Thymus (tissue), 11 donors: ENCODE measurements at regions not wholly inside any gene's neighbourhood (a gene's known extent, or its start where the extent isn't known, plus 50 kb on each side); places are given as distances from the start of the nearest gene placed in this dataset.
"Not testable (repeated sequence)": the region's sequence is repeated elsewhere in the genome, so short reads cannot be mapped to it uniquely, and the experiment has no call there.

Source experiments
- DNase-seq, 9 donors: peaks; one replicate each; pipeline ENCODE4 v3.0.0-alpha.2; 2013; ENCODE audit warnings: low spot score in 9 of 9, low read depth in 6 of 9, missing footprints in 1 of 9
- H3K27ac ChIP-seq, 2 donors: one replicate each; pipeline ENCODE4 v1.5.1; 2013; ENCODE audit warnings: control low read depth in 1 of 2, low read depth in 1 of 2, low read length in 1 of 2, mild to moderate bottlenecking in 1 of 2, moderate library complexity in 1 of 2
- H3K27me3 ChIP-seq, 2 donors: one replicate each; pipeline ENCODE4 v1.5.1; 2013; ENCODE audit warnings: low read length in 1 of 2; ENCODE audit not compliant: control insufficient read depth in 2 of 2, insufficient read depth in 1 of 2
- H3K36me3 ChIP-seq, 2 donors: one replicate each; pipeline ENCODE4 v1.5.1; 2013; ENCODE audit warnings: low read length in 1 of 2, mild to moderate bottlenecking in 1 of 2, moderate library complexity in 1 of 2; ENCODE audit not compliant: control insufficient read depth in 2 of 2, insufficient read depth in 2 of 2
- H3K4me1 ChIP-seq, 2 donors: one replicate each; pipeline ENCODE4 v1.5.1; 2013; ENCODE audit warnings: low read length in 2 of 2; ENCODE audit not compliant: control insufficient read depth in 2 of 2, insufficient read depth in 2 of 2
- H3K4me3 ChIP-seq, 2 donors: one replicate each; pipeline ENCODE4 v1.5.1; 2013; ENCODE audit warnings: low read length in 2 of 2, control low read depth in 1 of 2, mild to moderate bottlenecking in 1 of 2
- H3K9me3 ChIP-seq, 2 donors: one replicate each; pipeline ENCODE4 v1.5.1; 2013; ENCODE audit warnings: low read length in 1 of 2, mild to moderate bottlenecking in 1 of 2; ENCODE audit not compliant: control insufficient read depth in 2 of 2, insufficient read depth in 1 of 2
- WGBS: extraction: QIAGEN DNeasy Blood & Tissue Kit; methylation state at CpG from one replicate; pipeline ENCODE4 v1.1.7; 2013; 5-methylcytosine and 5-hydroxymethylcytosine counted together
- donor health status: healthy.

DNA sequence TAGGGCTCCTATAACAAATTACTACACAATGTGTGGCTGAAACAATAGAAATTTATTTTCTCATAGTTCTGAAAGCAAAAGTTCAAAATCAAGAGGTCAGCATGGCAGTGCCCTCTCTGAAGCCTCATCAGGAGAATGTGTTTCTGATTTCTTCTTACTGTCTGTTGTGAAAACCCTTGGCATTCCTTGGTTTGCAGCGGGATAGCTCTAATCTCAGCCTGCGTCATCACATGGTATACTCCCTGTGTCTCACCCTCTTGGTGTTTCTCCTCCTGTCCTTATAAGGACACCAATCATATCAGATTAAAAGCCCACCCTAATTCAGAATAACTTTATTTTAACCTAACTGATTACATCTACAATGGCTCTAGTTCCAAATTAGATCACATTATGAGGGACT is 87.5 kb upstream of the CDH9 start:
- H3K9me3 ChIP-seq: peaks cover 0 to 5% of the 10 kb centered on the region in 2 donors
- no peaks in the 10 kb centered on the region for H3K4me1 ChIP-seq
- 96% methylated on average over 2 of the region's 2 CpGs for WGBS
- no peak for DNase-seq
- no peaks in the 10 kb centered on the region for H3K36me3 ChIP-seq
- no peaks in the 10 kb centered on the region for H3K27me3 ChIP-seq
- H3K4me3 ChIP-seq: no peak overlapping the region
- no peak overlapping the region for H3K27ac ChIP-seq

DNA sequence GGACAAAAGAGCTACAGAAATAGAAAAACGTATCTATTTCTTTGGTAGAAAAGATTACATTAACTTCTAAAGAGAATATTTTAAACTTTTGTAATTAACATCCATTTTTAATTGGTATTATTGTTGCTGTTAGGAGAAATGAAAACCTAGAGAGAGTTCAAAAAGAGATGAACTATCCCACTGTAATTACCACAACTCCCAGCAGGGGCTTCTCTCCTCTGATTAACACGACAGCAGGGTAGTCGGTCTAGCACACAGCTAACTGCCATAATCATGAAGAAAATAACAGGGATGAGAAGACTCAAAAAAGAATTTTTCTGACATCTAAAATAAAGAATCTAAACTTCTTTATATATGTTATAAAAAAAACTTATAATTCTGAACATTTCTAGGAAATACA is 86.2 kb upstream of the CDH9 start:
- Histone ChIP-seq H3K4me1 (no peaks in the 10 kb centered on the region), H3K27ac (no peak overlapping the region), H3K27me3 (no peaks in the 10 kb centered on the region), H3K9me3 (peaks cover 1 to 8% of the 10 kb centered on the region in 2 donors), H3K36me3 (no peaks in the 10 kb centered on the region), H3K4me3 (no peak overlapping the region)
- DNase-seq: no peak
- WGBS: 58% methylated on average over 3 of the region's 3 CpGs

DNA sequence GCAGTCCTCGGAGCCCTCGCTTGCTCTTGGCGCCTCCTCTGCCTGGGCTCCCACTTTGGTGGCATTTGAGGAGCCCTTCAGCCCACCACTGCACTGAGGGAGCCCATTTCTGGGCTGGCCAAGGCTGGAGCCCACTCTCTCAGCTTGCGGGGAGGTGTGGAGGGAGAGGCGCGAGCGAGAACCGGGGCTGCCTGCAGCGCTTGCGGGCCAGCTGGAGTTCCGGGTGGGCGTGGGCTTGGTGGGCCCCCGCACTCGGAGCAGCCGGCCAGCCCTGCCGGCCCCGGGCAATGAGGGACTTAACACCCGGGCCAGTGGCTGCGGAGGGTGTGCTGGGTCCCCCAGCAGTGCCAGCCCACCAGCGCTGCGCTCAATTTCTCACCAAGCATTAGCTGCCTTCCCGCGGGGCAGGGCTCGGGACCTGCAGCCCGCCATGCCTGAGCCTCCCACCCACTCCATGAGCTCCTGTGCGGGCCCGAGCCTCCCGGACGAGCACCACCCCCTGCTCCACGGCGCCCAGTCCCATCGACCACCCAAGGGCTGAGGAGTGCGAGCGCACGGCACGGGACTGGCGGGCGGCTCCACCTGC is 81.4 kb upstream of the CDH9 start:
- H3K4me1 ChIP-seq, H3K9me3 ChIP-seq, H3K4me3 ChIP-seq, DNase-seq, H3K36me3 ChIP-seq, H3K27me3 ChIP-seq, H3K27ac ChIP-seq: not testable (repeated sequence)
- 98% methylated on average over 38 of the region's 38 CpGs for WGBS

DNA sequence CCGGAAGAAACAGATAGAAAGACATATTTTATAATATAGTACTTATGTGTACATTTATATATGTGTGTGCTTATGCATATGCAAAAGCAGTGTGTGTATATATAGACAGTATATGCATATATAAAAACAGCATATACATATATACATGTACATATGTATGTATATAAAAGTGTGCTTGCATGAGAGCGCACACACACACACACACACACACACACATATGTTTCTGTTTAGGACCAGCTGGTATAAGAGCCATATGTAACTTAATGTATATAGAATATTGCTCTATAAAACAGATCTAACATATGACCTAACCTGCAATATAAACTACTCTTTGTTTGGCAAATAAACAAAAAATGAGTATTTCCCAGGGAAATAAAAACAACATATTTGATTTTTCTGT is 65.1 kb upstream of the CDH9 start:
- H3K4me3 ChIP-seq: no peak overlapping the region
- no peaks in the 10 kb centered on the region for H3K9me3 ChIP-seq
- H3K27me3 ChIP-seq: no peaks in the 10 kb centered on the region
- no peaks in the 10 kb centered on the region for H3K4me1 ChIP-seq
- no peak overlapping the region for H3K27ac ChIP-seq
- DNase-seq: no peak
- 83% methylated on average over 2 of the region's 2 CpGs for WGBS
- no peaks in the 10 kb centered on the region for H3K36me3 ChIP-seq

DNA sequence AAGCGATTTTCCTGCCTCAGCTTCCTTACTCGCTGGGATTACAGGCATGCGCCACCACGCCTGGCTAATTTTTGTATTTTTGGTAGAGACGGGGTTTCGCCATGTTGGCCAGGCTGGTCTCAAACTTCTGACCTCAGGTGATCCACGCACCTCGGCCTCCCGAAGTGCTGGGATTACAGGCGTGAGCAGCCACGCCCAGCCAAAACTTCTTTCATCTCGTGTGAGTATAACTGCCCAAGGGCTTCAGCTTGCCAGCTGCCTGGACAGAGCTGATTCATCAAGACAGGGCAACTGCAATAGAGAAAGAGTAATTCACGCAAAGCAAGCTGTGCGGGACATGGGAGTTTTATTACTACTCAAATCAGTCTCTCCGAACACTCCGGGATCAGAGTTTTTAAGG is 57.4 kb upstream of the CDH9 start:
- not testable (repeated sequence) for DNase-seq, H3K27ac ChIP-seq, H3K36me3 ChIP-seq, H3K9me3 ChIP-seq, H3K4me1 ChIP-seq, H3K4me3 ChIP-seq, H3K27me3 ChIP-seq
- 97% methylated on average over 16 of the region's 16 CpGs for WGBS

DNA sequence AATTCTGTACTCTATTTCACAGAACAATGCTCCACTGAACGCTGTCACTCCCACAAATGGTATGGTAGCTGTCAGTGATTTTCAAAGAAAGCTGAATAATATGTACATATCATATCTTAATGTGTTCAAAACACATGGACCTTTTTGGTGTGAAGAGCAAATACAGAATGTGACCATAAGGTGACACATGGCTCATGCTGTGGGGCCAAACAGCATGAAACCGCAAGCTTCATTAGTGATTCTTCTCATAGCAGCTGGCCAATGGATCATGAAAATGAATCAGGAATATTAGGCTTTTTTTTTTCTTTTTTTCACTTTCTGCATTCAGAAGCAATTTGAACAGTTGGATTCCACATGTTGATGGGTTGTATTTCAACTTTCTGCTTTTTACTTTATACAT is 54.9 kb upstream of the CDH9 start:
- no peak for DNase-seq
- Histone ChIP-seq H3K27ac (no peak overlapping the region), H3K36me3 (no peaks in the 10 kb centered on the region), H3K4me3 (no peak overlapping the region), H3K27me3 (no peaks in the 10 kb centered on the region), H3K4me1 (no peaks in the 10 kb centered on the region), H3K9me3 (no peaks in the 10 kb centered on the region)
- 89% methylated on average over 2 of the region's 2 CpGs for WGBS

DNA sequence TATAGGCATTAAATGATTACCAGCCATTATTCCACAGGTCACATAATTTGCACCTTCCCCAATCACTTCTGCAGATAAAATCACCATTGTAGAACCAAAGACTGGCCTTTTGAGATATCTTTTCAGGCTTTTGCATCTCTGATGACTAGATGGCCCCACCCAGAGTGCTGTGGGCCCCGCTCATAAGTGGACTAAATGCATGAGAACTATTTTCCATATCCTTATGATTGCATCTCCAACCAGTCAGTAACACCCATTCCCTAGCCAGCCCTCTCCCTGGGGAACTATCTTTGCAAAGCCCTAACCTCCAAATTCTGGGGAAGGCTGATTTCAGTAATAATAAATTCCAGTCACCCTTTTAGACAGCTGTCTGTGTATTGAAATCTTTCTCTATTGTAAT is 53.5 kb upstream of the CDH9 start:
- whole genome bisulfite sequencing: 89% methylated on average over 1 of the region's 1 CpG
- Histone ChIP-seq H3K4me1 (no peaks in the 10 kb centered on the region), H3K9me3 (no peaks in the 10 kb centered on the region), H3K27me3 (no peaks in the 10 kb centered on the region), H3K27ac (no peak overlapping the region), H3K36me3 (no peaks in the 10 kb centered on the region), H3K4me3 (no peak overlapping the region)
- no peak for DNase-seq

DNA sequence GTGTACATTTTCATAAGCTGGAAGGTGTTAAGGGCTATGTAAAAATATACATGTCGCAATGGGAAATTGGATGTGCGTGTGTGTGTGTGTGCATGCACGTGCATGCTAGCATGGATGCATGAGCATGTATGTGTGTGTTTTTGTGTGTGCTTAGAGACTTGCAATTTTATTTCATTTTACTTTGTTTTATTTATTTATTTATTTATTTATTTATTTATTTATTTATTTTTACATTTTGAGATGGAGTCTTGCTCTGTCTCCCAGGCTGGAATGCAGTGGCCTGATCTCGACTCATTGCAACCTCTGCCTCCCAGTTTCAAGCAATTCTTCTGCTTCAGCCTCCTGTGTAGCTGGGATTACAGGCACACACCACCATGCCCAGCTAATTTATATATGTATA is 50.4 kb upstream of the CDH9 start:
- not testable (repeated sequence) for H3K27ac ChIP-seq, DNase-seq, H3K27me3 ChIP-seq, H3K4me1 ChIP-seq, H3K9me3 ChIP-seq, H3K4me3 ChIP-seq, H3K36me3 ChIP-seq
- WGBS: over 99% methylated on average over 4 of the region's 4 CpGs
